ELF-1 (cell line): ENCODE measurements at regions not wholly inside any gene's neighbourhood (a gene's known extent, or its start where the extent isn't known, plus 50 kb on each side); places are given as distances from the start of the nearest gene placed in this dataset.
"Not testable (repeated sequence)": the region's sequence is repeated elsewhere in the genome, so short reads cannot be mapped to it uniquely, and the experiment has no call there.

Experiments used
- DNase-seq: peaks from one replicate; pipeline ENCODE4 v3.0.0-alpha.2; 2016; ENCODE audit warnings: low read depth, low spot score

- no peak for DNase-seq
Observed at GRCh38 chr16:72597938-72598337, 426.0 kb upstream of the PMFBP1 start.

- DNase-seq: no peak
Observed at GRCh38 chr16:72596373-72596772, 424.4 kb upstream of the PMFBP1 start.

GRCh38 chr16:72590151-72590937, 418.4 kb upstream of the PMFBP1 start:
- no peak for DNase-seq

GRCh38 chr16:72588551-72588950, 416.6 kb upstream of the PMFBP1 start:
- DNase-seq: no peak

GRCh38 chr16:72578061-72578460, 406.1 kb upstream of the PMFBP1 start:
- DNase-seq: not testable (repeated sequence)

- no peak for DNase-seq
Observed at GRCh38 chr16:72576189-72576588, 404.2 kb upstream of the PMFBP1 start.

GRCh38 chr16:72569677-72570076, 397.7 kb upstream of the PMFBP1 start:
- no peak for DNase-seq

GRCh38 chr16:72568502-72568901, 396.5 kb upstream of the PMFBP1 start:
- DNase-seq: no peak

- no peak for DNase-seq
Observed at GRCh38 chr16:72566174-72566573, 394.2 kb upstream of the PMFBP1 start.

- DNase-seq: no peak
Observed at GRCh38 chr16:72565106-72565505, 393.2 kb upstream of the PMFBP1 start.

GRCh38 chr16:72560617-72561016, 388.7 kb upstream of the PMFBP1 start:
- no peak for DNase-seq

- no peak for DNase-seq
Observed at GRCh38 chr16:72558501-72558900, 386.5 kb upstream of the PMFBP1 start.

- DNase-seq: no peak
Observed at GRCh38 chr16:72554935-72555334, 383.0 kb upstream of the PMFBP1 start.

- DNase-seq: no peak
Observed at GRCh38 chr16:72552654-72553053, 380.7 kb upstream of the PMFBP1 start.

GRCh38 chr16:72551649-72552048, 379.7 kb upstream of the PMFBP1 start:
- DNase-seq: no peak

GRCh38 chr16:72549878-72550277, 377.9 kb upstream of the PMFBP1 start:
- DNase-seq: no peak

- DNase-seq: no peak
Observed at GRCh38 chr16:72542102-72542501, 370.1 kb upstream of the PMFBP1 start.

- DNase-seq: no peak
Observed at GRCh38 chr16:72537664-72538063, 365.7 kb upstream of the PMFBP1 start.

GRCh38 chr16:72536723-72537435, 364.9 kb upstream of the PMFBP1 start:
- DNase-seq: no peak

- DNase-seq: no peak
Observed at GRCh38 chr16:72532906-72533410, 361.0 kb upstream of the PMFBP1 start.

- DNase-seq: no peak
Observed at GRCh38 chr16:72530434-72530833, 358.5 kb upstream of the PMFBP1 start.

GRCh38 chr16:72523087-72523486, 351.1 kb upstream of the PMFBP1 start:
- no peak for DNase-seq

GRCh38 chr16:72517154-72517553, 345.2 kb upstream of the PMFBP1 start:
- DNase-seq: no peak
